ENCODE measurements at regions not wholly inside any gene's neighbourhood (a gene's known extent, or its start where the extent isn't known, plus 50 kb on each side); places are given as distances from the start of the nearest gene placed in this dataset.
"Not testable (repeated sequence)": the region's sequence is repeated elsewhere in the genome, so short reads cannot be mapped to it uniquely, and the experiment has no call there.

DNA sequence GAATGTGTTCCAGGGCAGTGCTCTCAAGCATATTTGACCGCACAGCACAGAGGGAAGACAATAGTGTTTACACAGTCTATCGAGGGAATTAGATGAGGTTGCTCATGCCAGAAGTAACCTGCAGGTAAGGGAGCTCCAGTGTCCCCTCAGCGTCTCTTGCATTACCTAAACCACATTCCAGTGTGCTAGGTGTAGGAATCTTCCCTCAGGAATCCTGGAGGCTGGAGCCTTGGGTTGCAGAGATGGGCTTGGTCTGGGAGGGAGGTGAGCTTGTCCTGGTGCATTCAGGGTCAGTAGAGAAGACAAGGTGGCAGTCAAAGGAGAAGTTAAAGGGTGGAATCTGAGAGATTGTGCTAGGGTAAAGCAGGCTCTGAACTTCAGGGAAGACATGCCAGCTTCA is 56.3 kb downstream of the SOX14 start:
- DNase-seq (ENCODE audit: low read depth) = no peak

DNA sequence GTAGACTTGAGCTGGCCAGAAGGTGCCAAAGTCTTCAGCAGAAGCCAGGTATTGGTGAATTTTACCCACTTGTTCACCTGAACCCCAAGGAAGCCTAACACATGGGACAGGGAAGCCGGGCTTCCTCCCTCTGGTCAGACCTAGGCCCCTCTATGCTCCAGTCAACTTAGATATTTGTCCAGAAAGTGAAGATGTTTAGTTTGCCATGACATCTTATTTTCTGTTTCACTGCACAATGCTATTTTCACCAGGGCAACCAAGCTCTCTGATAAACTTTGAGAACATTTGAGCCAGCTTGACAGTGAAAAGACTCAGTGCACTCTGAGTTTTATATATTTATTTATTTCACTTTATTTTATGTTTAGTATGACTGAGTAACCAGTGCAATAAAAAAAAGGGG is 71.0 kb downstream of the SOX14 start:
- no peak for DNase-seq (ENCODE audit: low read depth)

- no peak for DNase-seq (ENCODE audit: low read depth)
Observed at GRCh38 chr3:137845194-137845593, 81.1 kb downstream of the SOX14 start.

GRCh38 chr3:137845666-137846065 is 81.6 kb downstream of the SOX14 start:
- no peak for DNase-seq (ENCODE audit: low read depth)

GRCh38 chr3:137852391-137852830 is 88.3 kb downstream of the SOX14 start:
- no peak for DNase-seq (ENCODE audit: low read depth)

GRCh38 chr3:137854533-137855261 is 90.6 kb downstream of the SOX14 start:
- no peak for DNase-seq (ENCODE audit: low read depth)

DNA sequence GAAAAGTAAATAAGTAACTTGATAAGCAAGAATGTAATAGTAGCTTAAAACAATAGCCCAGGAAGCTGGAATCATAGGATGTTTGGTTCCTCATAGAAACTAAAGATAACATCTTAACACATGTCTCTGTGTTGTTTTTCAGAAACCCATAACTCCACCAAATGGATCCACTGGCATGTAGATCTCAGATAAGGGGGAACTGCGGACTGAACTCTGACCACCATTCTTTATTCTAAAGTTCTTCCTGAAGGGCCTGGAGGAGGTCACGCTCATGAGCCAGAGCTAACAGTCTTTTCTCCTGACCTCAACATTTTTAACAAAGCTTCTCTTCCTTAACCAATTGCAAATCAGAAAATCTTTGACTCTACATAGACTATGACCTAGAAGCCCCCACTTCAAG is 101.9 kb downstream of the SOX14 start:
- no peak for DNase-seq (ENCODE audit: low read depth)

GRCh38 chr3:137866933-137867332 is 102.8 kb downstream of the SOX14 start:
- DNase-seq (ENCODE audit: low read depth) = no peak

DNA sequence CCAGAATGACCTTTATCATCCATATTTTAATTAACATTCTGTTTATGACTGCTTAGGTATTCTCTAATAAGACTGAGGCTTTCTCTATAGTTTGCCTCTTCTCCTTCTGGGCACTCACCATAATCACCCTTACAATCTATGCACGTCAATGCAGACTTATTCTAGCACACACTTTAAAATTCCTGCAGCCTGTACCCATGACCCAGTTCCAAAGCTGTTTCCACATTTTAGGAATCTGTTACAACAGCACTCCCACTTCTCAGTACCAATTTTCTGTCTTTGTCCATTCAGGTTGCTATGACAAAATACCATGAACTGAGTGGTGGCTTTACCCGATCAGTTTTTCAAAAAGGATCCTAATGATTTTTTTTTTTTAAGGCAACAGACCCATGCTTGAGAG is 103.5 kb downstream of the SOX14 start:
- no peak for DNase-seq (ENCODE audit: low read depth)

DNA sequence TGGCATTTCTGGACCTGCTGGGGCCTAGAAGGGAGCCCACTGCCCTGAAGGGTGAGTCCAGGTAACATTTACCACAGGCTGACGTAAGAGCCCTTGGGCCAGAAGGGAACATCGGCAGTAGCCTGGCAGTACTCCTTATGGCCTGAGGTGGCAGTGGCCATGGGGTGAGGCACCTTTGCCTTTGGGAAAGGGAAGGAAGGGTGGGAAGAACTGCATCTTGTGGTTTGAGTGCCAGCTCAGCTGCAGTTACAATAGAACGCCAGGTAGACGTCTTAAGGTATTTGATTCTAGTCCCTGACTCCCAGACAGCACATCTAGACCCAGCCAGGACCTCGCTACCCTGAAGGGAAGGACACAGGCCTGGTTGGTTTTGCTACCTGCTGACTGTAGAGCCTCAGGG is 104.9 kb downstream of the SOX14 start:
- DNase-seq (ENCODE audit: low read depth) = no peak

- DNase-seq (ENCODE audit: low read depth) = not testable (repeated sequence)
Observed at GRCh38 chr3:137872589-137872988, 108.5 kb downstream of the SOX14 start.

- DNase-seq (ENCODE audit: low read depth) = not testable (repeated sequence)
Observed at GRCh38 chr3:137896842-137897241, 113.1 kb upstream of the CLDN18 start.

DNA sequence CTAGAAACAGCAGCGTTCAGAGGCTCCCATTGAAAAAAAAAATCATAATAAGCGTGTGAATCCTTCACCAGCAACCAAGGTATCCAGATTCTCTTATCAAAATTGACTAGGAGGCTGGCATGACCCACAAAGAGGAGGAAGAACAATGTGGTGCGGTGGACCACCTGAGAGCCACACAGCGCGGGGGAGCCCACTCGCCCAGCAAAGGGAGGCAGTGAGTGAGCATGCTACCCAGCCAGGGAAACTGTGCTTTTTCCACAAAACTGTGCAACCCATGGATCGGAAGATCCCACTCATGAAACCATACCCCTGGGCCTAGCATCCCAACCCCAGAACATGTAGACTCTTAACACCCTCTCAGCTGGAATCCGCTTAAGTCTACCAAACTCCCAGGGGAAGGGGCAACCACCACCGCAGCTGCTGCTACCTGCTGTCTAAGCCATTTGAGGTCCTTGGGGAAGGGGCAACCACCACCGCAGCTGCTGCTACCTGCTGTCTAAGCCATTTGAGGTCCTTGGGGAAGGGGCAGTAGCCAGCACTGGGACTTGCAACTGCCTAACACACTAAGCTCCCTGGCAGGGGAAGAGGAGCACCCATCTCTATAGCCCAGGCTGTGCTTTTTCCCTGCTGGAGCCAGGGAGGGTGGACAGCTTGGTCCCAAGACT is 102.8 kb upstream of the CLDN18 start:
- DNase-seq (ENCODE audit: low read depth) = no peak

DNA sequence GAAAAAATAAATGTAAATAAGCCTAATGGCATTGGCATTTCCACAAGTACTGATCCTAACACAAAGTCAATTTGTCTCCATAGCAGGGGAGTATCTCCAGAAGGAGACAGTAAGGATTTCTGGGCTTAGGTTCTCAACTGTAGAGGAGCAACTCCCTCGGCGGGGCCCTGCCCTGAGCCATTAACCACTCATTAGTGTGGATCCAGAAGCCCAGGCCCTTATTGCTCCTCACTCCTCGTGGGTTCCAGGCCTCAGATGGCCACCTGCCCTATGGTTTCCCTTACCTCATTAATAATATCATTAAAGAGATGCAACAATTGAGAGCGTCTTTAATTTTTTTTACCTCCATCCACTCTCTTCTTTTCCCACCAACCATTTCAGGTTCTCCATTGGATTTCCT is 85.3 kb upstream of the CLDN18 start:
- DNase-seq (ENCODE audit: low read depth) = no peak

DNA sequence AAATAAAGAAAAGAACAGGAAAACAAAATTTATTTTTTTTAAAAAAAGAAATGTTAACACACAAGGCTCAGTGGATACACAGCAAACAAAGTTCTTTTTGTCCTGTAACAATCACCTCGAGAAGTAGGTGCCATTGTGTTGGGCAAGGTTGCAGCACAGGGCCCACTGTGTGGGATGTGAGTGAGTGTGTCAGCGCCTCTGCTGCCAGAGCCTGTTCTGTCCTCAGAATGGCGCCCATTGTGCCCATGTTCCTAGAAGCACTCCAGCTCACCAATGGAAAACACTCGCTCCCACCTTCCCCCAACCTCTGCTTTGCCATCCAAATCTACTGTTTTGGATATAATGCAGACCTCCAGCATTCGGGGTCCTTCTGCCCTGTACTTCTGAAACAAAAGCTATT is 84.9 kb upstream of the CLDN18 start:
- no peak for DNase-seq (ENCODE audit: low read depth)

GRCh38 chr3:137926991-137927390 is 83.0 kb upstream of the CLDN18 start:
- no peak for DNase-seq (ENCODE audit: low read depth)

DNA sequence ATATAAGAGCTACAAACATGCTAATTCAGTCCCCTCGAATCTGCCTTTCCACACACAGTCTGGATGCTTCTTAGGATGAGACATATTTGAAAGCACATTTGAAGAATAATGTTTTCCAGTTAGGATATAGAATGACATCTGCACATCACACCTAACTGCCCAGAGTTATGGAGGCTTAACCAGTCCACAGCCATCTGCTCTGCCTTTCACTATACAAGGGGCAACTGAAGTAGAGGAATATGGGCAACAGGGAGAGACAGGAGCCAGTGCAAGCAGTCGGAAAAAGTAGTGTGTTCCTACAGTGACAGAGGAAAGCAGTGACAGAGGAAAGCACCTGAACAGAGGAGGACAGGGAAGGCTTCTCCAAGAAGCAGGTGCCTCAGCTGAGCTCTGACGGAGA is 79.0 kb upstream of the CLDN18 start:
- DNase-seq (ENCODE audit: low read depth) = no peak

- DNase-seq (ENCODE audit: low read depth) = no peak
Observed at GRCh38 chr3:137938876-137939275, 71.1 kb upstream of the CLDN18 start.

DNA sequence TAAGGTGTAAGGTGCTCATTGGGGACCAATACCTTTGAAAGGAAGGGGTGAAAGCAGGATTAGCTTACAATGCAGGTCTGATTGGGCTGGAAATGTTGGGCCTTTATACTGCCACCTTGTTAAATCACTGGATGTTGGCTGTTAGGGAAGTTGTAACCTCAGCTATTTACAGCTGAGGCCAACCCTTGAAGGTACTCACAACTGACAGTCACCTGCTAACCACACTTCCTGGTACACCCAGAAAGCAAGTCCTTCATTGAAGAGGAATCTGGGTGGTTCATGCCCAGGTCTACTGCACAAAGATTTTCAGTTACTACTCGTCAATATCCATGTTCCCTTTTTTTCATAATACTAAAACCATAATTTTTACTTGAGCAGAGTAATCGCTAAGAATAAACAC is 65.4 kb upstream of the CLDN18 start:
- no peak for DNase-seq (ENCODE audit: low read depth)

GRCh38 chr3:137946356-137946973 is 63.5 kb upstream of the CLDN18 start:
- peak; percentile 5 for DNase-seq (ENCODE audit: low read depth)

DNA sequence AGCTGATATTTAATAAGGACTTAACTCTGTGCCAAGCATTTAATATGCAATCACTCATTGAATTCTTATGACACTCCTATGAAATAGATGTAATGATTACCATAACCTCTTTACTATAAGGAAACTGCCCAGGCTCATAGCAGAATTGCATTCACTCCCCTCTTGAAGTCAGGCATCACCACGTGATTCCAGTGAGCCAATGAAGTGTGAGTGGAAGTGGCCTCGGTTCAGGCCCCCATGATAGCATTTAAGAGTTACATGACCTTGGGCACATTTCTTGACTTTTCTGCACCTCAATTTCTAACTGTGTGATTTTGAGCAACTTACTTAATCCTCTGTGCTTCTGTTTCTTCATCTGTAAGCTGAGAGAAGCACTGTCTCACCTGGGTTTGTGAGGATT is 62.8 kb upstream of the CLDN18 start:
- DNase-seq (ENCODE audit: low read depth) = no peak

DNA sequence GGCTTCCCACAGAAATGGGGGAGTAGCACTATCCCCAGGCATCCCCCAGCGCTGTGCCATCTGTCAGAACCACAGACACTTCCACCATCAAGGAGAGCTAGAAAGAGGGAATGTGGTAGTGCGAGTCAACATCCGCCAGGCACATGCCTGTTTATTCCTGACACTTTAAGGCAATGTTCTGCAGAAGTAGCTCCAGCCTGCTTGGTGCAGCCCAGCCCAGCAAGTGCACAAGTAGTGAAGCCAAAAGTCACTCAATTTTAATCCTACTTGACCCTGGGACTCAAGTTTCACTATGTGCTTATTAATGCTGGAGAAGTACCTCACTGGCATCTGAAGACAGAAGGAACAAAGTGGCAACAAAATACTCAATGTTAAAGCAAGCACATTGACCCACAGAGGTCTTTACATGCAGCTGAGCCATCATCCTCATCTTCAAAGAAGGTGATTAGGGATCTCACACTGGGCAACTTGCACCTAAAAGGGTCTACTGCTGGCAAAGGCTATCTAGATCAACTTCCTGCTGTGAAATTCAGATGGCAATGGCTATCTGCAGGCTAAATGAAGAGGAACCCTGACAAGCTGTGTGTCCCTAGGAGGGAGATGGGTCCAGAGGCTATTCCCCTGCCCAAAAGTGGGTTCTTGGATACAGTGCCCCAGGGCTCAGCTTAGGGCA is 61.4 kb upstream of the CLDN18 start:
- DNase-seq (ENCODE audit: low read depth) = no peak

DNA sequence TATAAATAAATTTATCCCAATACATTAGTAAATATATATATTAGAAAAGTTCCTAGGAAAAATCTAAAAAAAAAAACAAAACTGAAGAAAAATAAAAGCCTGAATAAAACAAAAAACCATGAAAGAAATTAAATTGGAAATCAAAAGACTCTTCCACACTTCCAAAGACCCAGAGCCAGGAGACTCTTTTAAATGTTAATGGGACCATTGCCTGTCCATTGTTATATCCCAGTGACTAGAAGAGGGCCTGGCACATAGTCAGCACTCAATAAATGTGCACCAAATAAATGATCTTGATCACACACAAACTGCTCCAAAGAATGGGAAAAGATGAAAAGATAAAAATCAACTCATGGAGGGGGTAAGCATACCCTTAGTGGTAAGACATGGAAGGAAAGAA is 51.3 kb upstream of the CLDN18 start:
- DNase-seq (ENCODE audit: low read depth) = no peak

Data from stimulated activated CD8-positive, alpha-beta memory T cell treated with anti-CD3 and anti-CD28 coated beads, Interleukin-12 subunit alpha, Interleukin-12 subunit beta, amount 100 ng/mL, for 1 hour (primary cell).